ENCODE measurements at regions not wholly inside any gene's neighbourhood (a gene's known extent, or its start where the extent isn't known, plus 50 kb on each side); places are given as distances from the start of the nearest gene placed in this dataset.
"Not testable (repeated sequence)": the region's sequence is repeated elsewhere in the genome, so short reads cannot be mapped to it uniquely, and the experiment has no call there.

- intact Hi-C loops (cut with DNase I) = no loop called here
- no peak for DNase-seq
Measured at GRCh38 chr11:129503646-129504045, 128.0 kb downstream of the BARX2 start.

- no peak for DNase-seq
- intact Hi-C loops (cut with DNase I) = no loop called here
Measured at GRCh38 chr11:129505266-129505665, 129.6 kb downstream of the BARX2 start.

GRCh38 chr11:129508163-129508562 is 132.5 kb downstream of the BARX2 start:
- DNase-seq = no peak
- intact Hi-C loops (cut with DNase I) = no loop called here

DNA sequence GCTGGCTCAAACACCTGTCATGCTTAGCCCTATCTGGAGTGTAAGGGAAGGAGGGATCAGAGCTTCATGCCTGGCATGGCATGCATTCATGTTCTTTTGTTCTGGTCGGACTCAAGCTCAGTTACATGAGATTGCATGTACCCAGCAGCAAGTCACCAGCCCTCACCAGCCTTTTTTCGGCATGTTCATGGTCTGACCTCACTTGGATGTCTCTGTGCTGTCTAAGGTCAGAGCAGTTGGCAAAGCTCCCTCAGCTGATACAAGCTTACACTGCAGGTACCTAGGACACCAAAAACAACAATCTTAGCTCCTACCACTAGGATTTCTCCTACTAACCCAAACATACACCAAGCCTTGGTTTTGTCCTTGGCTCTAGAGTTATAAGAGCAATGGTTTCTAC is 152.6 kb downstream of the BARX2 start:
- intact Hi-C loops (cut with DNase I) = no loop called here
- no peak for DNase-seq

DNA sequence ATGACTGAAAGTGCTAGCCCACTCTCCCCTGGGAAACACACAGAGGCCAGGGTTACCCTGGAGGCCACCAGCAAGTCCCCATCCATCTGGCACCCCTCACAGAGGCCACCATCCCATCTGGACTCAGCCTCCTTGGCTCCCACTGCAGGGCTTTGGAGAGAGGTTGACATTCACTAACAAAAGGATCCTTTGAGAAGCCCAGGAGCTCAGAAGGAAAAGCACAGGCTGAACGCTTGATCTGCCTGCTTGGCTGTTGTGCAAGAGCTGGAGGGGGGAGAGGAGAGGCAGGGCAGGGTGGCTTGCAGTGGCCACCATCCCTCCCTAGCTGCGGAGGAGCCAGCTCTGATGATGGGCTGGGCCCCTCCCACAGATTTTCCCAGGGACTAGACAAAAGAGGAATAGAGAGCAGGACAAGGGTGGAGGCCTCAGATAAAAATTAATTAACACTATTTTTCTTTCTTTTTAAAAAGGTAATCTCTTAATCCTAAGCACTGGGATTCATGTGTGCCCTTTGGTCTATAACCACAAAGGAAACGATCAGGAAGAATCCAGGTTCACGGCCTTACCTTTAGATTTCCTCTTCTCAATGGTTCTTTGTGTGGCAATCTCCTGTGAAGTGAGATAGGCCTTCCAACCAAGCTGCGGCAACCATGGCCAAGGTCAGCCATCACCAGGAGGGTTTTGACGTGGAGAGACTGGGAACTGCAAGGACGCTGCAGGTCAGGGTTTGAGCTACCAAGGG is 154.7 kb downstream of the BARX2 start:
- DNase-seq = peak in 6 of 10 donors; percentile 11 to 83 (median 22)
- intact Hi-C loops (cut with DNase I) = no loop called here

GRCh38 chr11:129533395-129533794 is 157.7 kb downstream of the BARX2 start:
- no peak for DNase-seq
- intact Hi-C loops (cut with DNase I) = no loop called here

DNA sequence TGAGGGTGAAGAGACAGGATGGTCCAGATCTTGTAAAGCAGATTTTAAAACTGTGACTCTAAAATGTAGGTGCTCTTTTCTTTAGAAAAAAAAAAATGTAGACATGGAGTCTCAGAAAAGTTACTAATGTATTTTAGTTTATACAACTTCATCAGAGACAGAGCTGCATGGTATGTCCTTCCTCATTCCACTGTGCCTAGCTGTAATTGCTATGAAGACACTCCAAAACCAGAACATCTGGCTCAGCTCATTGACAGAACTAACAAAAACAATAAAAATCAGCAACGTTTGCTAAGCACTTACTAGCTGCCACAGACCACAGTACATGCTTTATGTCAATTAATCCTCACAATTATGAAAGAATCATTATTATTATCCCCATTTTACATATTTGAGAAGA is 160.7 kb downstream of the BARX2 start:
- intact Hi-C loops (cut with DNase I) = no loop called here
- DNase-seq = no peak

DNA sequence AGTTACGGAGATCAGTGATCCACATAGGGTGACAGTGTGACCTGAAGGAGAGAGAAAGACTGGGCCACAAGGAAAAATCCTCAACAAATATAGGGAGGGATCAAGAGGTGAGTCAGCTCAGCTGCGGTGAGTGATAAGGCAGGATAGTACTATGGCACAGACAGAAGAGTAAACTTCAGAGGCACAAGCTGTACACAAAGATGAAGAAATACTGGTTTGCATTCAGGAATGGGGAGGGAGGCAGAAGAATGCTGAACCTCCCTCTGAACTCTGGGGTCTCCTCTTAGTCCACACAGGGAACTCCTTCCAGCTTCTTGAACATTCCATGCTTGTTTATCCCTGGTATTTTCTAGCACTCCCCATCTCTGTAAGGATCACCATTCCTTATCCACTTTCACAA is 162.7 kb downstream of the BARX2 start:
- intact Hi-C loops (cut with DNase I) = no loop called here
- no peak for DNase-seq

DNA sequence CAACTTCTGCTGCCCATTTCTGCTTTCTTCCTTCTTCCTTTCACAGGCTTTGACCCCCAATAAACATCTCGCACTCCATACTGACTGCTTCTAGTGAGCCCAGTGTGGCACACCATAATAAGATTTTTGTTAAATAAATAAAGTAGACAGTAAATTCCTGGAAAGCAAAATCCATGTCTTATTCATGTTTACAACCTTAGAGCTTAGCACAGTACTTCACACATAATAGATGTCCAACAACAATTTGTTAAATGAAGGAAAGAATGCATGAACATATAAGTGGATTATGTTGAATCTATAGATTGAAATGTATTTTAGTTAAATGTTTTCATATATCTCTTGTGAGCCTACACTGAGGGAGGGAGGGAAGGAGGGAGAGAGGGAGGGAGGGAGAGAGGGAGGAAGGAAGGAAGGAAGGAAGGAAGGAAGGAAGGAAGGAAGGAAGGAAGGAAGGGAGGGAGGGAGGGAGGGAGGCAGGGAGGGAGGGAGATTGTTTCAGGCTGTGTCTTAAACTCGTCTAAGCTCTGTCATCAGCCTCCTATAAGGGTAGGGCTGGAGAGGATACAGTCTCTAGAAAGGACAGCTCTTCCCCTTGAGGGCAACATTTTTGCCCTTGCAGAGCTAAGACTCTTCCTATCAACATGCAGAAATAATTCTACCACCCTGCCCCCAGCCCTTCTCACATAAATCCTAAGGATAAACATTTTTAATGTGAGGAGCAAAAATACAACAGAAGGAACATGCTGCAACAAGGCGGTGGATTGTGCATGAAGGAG is 168.1 kb downstream of the BARX2 start:
- DNase-seq = no peak
- intact Hi-C loops (cut with DNase I) = no loop called here

- intact Hi-C loops (cut with DNase I) = no loop called here
Measured at GRCh38 chr11:129544691-129545090, 169.0 kb downstream of the BARX2 start.

DNA sequence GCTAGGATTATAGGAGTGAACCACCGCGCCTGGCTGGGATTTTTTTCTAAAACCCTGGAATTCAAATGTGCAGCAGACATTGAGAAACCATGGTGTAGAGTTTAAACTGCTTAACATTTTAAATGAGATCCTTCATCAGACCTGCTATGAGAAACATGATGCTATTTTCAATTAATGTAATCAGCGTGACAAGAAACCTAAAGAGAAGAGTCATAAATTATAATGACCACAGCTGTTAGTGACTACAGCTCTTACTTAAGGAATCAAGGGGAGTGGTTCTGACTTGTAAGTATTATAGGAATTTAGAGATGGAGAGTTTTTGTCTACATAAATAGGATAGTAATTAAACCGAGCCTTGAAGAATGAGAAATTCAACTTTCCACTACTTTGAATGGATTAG is 170.6 kb downstream of the BARX2 start:
- DNase-seq = no peak
- intact Hi-C loops (cut with DNase I) = no loop called here

More at GRCh38 chr11:129544691-129545090, 169.0 kb downstream of the BARX2 start:
- no peak for DNase-seq

- intact Hi-C loops (cut with DNase I) = no loop called here
- DNase-seq = no peak
Measured at GRCh38 chr11:129557421-129557820, 181.8 kb downstream of the BARX2 start.

- no peak for DNase-seq
- intact Hi-C loops (cut with DNase I) = no loop called here
Measured at GRCh38 chr11:129569007-129569406, 193.4 kb downstream of the BARX2 start.

- intact Hi-C loops (cut with DNase I); DNase-seq: not testable (repeated sequence)
Measured at GRCh38 chr11:129572667-129573066, 197.0 kb downstream of the BARX2 start.

- intact Hi-C loops (cut with DNase I) = no loop called here
- DNase-seq = no peak
Measured at GRCh38 chr11:129573161-129573560, 197.5 kb downstream of the BARX2 start.

GRCh38 chr11:129574431-129574830 is 198.8 kb downstream of the BARX2 start:
- no peak for DNase-seq
- intact Hi-C loops (cut with DNase I) = no loop called here

- intact Hi-C loops (cut with DNase I) = no loop called here
- DNase-seq = no peak
Measured at GRCh38 chr11:129576652-129577051, 201.0 kb downstream of the BARX2 start.

- no peak for DNase-seq
- intact Hi-C loops (cut with DNase I) = no loop called here
Measured at GRCh38 chr11:129578006-129578405, 202.4 kb downstream of the BARX2 start.

GRCh38 chr11:129580278-129580677 is 204.6 kb downstream of the BARX2 start:
- intact Hi-C loops (cut with DNase I) = no loop called here
- DNase-seq = no peak

DNA sequence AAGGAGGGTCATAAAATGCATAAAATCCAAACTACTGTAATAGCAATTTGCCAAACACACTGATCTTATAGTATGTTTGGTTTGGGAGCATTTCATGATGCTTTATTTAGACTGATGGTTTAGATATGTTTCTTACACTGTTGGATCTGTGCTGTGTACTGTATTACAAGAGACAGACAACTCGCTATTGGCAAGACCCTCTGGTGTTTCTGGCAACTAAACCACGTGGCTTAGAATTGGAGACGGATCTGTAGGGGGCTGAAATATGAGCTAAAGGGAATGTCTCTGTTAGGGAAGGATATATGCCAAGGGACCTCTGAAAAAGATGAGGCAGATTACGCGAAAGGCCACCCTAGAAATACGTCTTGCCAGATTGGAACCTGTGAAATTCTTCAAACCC is 208.7 kb downstream of the BARX2 start:
- DNase-seq = no peak
- intact Hi-C loops (cut with DNase I) = no loop called here

DNA sequence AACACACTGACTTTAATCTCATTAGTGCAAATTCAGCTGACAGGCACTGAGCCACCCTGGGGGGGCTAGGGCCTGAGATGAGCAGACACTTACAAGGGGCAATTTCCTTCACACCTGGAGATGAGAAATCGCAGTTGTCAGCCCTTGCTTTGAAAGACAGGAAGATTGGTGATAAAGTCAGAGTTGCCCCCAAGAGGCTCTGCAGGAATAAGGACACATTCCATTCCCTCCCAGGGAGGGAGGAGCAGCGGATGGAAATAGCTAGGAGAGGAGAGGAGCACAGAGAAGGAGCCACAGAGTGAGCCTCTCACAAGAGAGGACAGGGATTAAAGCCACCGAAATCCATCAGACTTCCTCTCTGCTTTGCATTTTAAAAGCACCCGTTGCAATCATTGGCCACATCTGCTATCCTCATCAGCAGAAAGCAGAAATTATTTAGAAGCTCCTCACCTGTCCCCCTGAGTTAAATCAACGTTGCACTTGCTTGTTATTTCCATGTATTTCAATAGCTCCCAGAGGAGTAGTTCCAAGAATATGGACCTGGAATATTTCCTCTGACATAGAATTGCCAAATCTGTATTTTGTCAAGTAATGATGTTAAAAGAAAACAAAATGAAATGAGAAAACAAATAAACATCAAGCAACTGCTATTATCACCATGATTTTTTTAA is 213.7 kb downstream of the BARX2 start:
- DNase-seq = no peak
- intact Hi-C loops (cut with DNase I) = no loop called here
